Frontal cortex (tissue), 3 donors: ENCODE measurements at regions not wholly inside any gene's neighbourhood (a gene's known extent, or its start where the extent isn't known, plus 50 kb on each side); places are given as distances from the start of the nearest gene placed in this dataset.

Experiments used
- DNase-seq, 2 donors: peaks; one replicate each; pipeline ENCODE4 v3.0.0; 2012; ENCODE audit warnings: low spot score in 2 of 2
- FAIRE-seq: peaks from 2 replicates; lab custom pipeline; 2012; peaks lifted over from hg19 to GRCh38; lab: Jason Lieb, UNC
- donor health status: control.
- donor health status: control.
- donor health status: control.

GRCh38 chr6:168145747-168146596 lies 67.0 kb upstream of the FRMD1 start:
- DNase-seq (no peak), FAIRE-seq (no peak)

DNA sequence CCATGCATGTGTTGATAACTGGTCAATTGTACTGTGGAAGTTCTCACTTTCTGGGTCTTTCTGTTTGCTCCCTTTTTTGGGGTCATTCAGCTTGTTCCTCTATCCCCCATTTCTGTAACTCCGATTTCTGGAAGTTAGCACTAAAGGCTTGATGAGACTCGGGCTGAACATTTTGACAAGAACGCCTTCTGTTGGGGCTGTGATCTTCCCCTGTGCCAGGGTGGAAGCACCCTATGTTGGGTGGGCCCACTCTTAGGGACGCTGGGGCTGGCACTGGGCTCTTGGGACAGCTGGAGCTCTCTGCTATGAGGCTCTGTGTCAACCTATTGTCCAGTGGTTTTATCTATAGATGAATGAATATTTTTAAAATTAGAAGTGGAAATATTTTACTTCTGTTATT lies 60.1 kb upstream of the FRMD1 start:
- FAIRE-seq = no peak

DNA sequence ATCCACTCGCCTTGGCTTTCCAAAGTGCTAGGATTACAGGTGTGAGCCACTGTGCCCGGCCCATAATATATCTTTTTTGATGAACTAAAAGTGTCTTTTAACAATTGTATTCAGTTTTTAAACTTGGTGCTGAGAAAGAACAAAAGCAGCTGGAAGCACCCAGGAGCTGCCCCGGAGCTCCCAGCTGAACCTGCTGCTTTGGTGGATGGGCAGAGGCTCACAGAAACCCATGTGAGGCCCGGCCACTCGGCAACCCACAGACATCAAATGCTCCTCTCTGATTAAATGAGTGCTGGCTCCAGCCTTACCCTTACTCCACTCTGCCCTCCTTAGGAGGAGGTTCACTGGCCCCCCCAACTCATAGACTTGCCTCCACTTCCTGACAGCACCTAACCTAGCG lies 59.4 kb upstream of the FRMD1 start:
- FAIRE-seq = no peak

More for the DNA sequence above, 60.1 kb upstream of the FRMD1 start:
- DNase-seq = no peak

DNA sequence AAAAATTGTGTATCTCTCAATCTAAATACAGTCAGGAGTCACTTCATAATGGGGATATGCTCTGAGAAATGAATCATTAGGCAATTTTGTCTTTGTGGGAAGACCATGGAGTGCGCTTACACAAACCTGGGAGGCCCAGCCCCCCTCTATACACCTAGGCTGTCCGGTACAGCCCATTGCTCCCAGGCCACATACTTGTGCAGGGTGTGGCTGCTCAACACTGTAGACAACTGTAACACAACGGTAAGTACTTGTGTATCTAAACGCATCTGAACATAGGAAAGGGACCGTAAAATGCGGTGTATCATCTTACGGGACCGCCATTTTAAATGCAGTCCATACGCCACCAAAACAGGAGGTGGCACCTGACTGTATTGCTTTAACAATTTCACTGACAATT lies 58.0 kb upstream of the FRMD1 start:
- FAIRE-seq = no peak

More for the DNA sequence above, 59.4 kb upstream of the FRMD1 start:
- no peak for DNase-seq

GRCh38 chr6:168136622-168137021 lies 57.6 kb upstream of the FRMD1 start:
- FAIRE-seq (no peak), DNase-seq (no peak)

More for the DNA sequence above, 58.0 kb upstream of the FRMD1 start:
- no peak for DNase-seq

GRCh38 chr6:168136001-168136400 lies 57.0 kb upstream of the FRMD1 start:
- FAIRE-seq = no peak
- no peak for DNase-seq

DNA sequence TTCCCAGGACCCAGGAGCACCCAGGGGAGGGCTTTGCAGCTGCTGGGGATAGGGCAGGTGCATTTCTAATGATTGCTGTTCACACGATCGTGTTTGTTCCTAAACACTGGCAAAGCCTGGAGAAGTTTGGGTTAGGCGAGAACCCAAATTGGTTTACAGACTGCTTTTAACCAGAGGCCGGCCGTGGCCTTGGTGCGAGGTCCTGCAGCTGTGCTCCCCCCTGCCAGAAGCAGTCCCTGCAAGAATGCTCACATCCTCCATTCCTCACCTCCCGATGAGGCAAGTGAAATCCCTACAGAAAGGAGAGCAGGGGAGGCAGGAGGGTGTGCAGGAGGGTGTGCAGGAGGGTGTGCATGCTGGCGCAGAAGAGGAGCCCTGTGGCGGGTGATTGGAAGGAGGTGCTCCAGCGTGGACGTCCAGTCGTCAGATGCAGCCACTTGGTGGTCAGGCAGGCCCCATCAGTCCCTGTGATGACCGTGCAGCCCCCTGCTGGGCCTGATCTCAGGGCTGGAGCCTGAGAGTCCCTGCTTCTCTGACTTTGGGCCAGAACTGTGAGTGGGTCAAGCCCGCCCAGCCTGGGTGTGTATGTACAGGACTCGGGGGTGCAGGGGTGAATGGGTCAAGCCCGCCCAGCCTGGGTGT lies 55.7 kb upstream of the FRMD1 start:
- DNase-seq (no peak), FAIRE-seq (no peak)

- FAIRE-seq (no peak), DNase-seq (no peak)
Observed at GRCh38 chr6:168133687-168134559, 54.9 kb upstream of the FRMD1 start.

DNA sequence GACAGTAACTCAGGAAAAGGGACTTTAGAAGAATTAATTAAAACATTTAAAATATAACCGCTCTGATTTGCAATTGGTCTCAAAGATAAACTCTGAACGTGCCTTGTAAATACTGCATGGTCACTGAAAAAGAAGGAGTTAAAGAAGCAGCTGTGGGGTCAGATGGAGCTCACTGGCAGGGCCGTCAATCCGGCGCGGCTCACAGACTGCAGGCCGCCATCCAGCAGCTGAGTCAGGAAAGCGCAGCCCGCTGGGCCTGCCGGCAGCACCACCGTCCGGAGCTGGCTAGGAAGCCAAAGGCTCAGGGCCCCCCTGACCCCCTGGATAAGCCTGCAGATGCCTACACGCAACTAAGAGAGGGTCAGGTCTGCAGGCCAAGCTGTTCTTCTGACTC lies 54.2 kb upstream of the FRMD1 start:
- DNase-seq = peak; percentile 54 to 57
- FAIRE-seq = no peak

GRCh38 chr6:168132531-168133167 lies 53.6 kb upstream of the FRMD1 start:
- peak; percentile 77 to 87 for DNase-seq
- no peak for FAIRE-seq

DNA sequence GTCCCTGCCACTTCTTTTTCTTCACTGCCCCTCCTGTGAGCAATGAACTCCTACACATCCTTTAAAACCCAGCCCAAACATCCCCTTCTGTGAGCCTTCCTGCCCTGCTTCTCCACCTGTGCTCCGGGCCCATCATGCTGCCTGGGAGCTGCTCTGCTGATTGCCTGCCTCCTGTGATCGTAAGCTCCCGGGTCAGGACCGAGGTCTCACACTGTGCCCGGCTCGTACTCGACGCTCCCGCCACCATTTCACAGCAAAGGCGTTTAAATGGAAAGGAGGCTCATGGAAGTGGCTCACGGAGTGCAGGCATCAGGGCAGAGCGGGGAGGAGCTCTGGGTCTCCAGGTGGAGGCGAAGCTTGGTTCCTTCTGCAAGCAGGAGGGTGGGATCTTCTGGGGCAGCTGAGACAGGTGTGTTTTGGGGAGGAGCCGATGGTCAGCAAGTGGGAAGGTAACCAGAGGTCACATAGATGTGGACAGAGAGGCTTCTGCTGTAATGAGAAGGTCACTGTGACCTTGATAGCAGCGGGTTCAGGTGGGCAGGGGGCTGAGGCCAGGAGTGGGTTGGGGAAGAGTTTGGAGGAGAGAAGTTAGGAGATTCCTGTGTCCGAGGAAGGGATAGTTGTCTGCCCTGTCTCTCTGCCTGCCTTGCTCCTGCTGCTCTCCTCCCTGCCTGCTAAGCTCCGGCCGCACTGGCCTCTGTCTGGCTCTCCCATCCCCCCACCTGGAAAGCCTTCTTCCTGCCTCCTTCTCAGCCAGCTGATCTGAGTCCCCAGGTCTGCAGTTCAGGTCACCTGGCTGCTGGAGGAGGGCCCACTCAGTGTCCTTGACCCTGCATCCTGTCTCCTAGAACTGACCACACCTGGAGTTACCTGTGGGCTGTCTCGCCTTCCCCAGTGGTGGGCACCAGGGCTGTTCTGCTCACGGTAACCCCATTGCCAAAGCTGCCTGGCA lies 52.7 kb upstream of the FRMD1 start:
- no peak for FAIRE-seq
- no peak for DNase-seq

GRCh38 chr6:168130697-168131371 lies 51.8 kb upstream of the FRMD1 start:
- FAIRE-seq = no peak
- DNase-seq = no peak

DNA sequence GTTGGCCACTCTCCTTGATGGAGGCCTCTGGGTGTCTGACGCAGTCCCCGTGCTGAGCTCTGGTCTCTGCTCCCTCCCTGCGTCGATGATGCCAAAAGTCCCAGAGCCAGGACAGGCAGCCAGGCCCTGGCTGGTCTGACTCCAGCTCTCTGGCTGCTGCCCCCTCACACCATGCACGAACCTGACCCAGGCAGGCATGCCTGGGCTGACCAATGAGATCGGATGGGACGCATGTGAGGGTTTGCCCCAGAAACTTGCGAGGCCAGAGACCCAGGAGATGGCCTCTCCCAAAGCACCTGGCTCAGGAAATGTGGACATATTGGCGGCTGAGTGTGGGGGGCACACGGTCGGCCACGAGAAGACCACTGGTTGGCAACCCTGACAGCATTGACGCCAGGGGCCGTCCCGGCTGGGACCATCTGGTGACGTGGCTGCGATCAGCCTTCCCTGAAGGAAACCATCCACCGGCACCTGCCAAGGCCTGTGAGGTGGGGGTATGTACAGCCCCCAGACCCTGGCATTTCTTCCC lies 51.2 kb upstream of the FRMD1 start:
- FAIRE-seq = no peak
- no peak for DNase-seq

DNA sequence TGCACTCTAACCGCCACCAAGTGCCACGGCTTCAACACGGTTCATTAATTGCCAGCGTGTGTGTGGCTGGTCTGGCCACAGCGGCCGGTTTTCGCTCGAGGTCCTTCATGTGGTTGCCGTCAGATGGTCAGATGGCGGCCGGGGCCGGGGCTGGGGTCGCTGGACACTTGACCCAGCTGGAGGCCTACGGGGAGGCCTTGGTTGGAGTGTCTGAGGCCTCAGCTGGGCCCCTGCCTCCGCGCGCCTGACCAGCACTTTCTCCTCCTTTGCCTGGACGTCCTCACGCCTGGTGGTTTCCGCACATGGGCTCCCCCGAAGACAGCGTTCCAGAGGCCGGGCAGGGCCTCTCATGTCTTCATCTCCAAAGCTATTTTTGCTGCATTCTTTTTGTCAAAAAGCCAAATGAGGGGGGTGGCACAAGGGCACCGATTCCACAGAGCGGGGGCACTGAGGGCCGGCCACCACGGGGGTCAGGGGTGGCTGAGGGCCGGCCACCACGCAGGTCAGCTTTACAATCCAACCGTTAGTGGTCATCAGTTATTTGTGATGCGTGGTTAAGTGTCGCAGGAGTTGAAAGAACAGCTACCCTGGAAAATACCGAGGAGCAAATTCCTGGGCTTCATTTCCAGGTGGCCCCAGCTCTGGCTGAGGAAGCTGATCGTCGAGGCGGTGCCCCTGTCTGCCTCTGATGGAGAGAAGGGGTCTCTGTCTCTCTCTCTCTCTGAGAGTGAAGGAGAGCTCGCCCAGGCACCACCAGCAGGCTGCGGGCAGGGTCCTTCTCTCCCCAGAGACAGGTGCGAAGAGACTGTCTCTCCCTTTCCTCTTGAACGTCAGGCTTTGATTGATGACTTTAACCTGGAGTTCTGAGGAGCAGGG lies 50.5 kb upstream of the FRMD1 start:
- FAIRE-seq (no peak), DNase-seq (no peak)

- DNase-seq (no peak), FAIRE-seq (no peak)
Observed at GRCh38 chr6:168128631-168129291, 49.7 kb upstream of the FRMD1 start.
